GM19395 (cell line): ENCODE measurements at regions not wholly inside any gene's neighbourhood (a gene's known extent, or its start where the extent isn't known, plus 50 kb on each side); places are given as distances from the start of the nearest gene placed in this dataset.
"Not testable (repeated sequence)": the region's sequence is repeated elsewhere in the genome, so short reads cannot be mapped to it uniquely, and the experiment has no call there.

Source experiments
- ATAC-seq: cut with Tn5 transposase; IDR thresholded peaks from one replicate; pipeline ENCODE4 v1.9.1; 2021; ENCODE audit warnings: mild to moderate bottlenecking, moderate library complexity; ENCODE audit not compliant: unreplicated experiment

DNA sequence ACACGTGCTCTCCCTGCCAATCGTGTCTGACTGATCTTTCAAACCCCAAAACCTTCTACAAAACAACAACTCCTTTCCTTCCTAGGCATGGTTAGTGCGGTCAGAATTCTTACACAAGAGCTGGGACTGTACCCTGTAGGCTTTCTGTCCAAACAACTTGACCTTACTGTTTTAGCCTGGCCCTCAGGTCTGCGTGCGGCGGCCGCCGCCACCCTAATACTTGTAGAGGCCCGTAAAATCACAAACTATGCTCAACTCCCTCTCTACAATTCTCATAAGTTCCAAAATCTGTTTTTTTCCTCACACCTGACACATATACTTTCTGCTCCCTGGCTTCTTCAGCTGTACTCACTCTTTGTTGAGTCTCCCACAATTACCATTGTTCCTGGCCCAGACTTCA, 814.3 kb upstream of the VRK2 start:
- not testable (repeated sequence) for ATAC-seq

DNA sequence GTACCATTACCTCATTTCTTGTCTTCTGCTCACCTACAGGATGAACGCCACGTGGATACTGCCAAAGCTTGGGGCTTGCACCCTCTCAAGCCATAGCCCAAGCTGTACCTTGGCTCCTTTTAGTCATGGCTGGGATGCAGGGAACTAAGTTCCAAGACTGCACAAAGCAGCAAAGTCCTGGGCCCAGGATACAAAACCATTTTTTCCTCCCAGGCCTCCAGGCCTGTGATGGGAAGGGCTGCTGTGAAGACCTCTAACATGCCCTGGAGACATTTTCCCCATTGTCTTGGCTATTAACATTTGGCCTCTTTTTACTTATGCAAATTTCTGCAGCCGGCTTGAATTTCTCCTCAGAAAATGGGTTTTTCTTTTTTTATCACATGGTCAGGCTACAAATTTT, 795.1 kb upstream of the VRK2 start:
- ATAC-seq = not testable (repeated sequence)

DNA sequence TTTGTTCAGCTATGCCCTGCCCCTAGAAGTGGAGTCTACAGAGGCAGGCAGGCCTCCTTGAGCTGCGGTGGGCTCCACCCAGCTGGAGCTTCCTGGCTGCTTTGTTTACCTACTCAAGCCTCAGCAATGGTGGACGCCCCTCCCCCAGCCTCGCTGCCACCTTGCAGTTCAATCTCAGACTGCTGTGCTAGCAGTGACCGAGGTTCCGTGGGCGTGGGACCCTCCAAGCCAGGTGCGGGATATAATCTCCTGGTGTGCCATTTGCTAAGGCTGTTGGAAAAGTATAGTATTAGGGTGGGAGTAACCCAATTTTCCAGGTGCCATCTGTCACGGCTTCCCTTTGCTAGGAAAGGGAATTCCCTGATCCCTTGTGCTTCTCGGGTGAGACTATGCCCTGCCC, 770.2 kb upstream of the VRK2 start:
- not testable (repeated sequence) for ATAC-seq

DNA sequence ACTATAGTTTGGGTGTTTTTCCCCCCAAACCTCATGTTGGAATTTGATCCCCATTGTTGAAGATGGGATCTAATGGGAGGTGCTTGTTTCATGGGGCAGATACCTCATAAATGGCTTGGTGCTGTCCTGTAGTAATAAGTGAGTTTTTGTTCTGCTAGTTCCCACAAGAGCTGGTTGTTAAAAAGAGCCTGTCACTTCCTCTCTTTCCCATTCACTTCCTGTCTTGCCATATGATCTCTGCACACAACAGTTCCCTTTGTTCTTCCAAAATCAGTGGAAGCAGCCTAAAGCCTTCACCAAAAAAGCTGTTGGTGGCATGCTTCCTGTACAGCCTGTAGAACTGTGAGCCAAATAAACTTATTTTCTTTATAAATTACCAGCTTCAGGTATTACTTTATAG, 768.2 kb upstream of the VRK2 start:
- ATAC-seq = no peak

DNA sequence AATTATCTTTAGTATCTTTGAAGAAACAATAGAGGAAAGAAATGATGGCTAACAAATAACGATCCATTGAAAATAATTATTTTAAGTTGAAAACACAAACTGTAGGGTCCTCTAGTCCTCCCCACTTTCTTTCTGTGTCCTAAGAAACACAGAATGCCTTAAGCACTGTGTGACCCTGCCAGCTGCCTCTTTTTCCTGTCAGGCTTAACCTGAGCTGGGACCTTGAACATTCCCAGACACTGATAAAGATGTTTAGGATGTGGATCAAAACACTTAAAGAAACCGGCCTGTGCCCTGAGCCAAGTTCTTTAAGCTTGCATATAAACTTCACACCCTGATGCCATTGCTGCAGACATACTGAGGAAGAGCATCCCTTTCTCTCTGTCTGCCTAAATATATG, 755.4 kb upstream of the VRK2 start:
- ATAC-seq = no peak

DNA sequence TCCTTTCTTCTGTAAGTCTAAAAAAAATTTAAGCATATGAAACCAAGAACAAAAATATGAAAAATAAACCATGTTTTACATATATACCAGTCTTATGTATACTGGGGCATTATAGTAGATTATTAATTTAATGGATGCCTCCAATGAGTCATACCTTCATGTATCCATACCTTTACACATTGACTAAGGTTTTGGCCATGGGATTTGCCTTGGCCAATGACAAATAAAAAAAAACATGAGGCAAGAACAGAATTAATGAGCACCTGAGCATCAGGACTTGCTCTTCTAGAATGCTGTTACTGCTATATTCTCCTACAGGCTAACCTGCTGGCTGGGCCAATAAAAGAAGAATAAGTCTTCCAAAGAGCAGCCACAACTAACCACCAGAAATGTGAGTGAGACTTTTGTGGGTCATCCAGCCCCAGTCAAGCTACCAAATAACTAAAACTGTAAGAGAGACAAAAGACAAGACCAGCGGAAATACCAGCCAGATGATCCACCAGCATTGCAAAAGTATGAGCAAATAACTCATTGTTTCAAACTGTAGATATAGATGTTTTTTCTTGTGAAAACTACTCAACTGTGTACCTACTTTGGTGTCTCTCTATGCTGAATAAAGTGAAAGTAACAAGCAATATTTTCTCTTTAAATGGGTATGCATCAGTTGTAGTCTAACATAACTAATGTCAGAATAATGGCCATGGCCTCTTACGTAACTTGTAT, 749.6 kb upstream of the VRK2 start:
- no peak for ATAC-seq

DNA sequence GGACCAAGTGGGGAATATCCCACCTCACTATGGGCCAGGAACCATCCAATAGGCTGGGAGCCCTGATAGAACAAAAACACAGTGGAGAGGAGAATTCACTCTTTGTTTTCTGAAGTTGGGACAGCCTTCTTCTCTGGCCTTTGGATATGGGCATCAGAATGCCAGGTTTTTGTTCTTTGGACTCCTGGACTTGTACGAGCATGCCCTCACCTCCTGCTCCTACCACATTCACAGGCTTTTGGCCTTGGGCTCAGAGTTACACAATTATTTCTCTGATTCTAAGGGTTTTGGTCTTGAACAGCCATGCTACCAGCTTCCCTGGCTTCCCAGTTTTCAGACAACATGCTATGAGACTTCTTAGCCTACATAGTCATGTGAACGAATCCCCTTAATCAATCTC, 732.9 kb upstream of the VRK2 start:
- no peak for ATAC-seq

DNA sequence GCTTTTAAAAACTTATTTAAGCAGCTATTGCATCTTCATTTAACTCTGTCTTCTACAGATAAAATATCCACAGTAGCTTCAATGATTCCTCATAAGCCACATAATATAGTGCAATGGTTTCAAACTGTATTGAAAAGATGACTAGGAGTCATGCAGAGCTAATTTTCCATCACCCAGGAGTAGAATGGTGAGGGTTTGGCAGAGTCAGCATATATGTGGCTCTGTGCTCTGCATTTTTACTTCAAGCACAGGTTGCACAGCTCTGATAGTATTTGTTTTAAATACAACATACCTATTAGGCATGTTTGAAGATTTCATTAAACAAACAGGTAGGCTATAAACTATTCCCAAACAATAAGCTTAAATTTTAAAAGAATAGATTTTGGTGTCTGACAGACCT, 731.9 kb upstream of the VRK2 start:
- no peak for ATAC-seq

DNA sequence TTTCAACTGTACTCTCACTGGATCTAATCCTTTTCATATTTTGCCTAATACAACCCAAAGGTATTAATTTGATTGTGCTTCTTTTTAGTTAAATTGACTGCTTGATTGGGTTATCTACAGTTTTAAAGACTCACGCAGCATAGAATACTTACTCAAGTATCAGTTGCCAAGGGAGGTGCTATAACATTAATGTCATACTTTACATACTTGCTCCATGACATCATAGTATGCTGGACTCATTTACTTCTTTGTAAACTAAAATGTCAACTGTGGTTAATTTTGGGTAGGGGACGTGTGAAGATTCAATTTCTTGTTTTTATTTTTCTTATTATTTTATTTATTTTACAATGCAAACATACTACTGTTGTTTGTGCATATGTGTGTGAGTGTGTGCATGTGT, 716.2 kb upstream of the VRK2 start:
- ATAC-seq = no peak

DNA sequence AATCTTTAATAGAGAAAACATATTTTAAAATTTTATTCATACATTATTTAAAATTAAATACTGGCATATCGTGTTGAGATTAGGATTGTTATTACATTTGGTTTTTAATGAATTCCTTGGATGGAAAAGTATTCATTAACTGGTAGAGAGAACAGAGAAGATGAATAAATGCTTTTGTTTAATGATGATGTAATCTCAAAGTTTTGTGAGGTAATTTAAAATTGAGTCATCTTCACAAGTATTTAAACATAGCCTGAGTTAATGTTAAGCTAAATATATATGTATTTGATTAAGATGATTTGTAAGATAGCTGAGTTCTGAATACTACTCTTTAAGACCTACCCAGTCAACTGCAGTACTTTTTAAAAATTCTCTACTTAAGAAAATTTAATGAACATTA, 713.4 kb upstream of the VRK2 start:
- ATAC-seq = no peak

DNA sequence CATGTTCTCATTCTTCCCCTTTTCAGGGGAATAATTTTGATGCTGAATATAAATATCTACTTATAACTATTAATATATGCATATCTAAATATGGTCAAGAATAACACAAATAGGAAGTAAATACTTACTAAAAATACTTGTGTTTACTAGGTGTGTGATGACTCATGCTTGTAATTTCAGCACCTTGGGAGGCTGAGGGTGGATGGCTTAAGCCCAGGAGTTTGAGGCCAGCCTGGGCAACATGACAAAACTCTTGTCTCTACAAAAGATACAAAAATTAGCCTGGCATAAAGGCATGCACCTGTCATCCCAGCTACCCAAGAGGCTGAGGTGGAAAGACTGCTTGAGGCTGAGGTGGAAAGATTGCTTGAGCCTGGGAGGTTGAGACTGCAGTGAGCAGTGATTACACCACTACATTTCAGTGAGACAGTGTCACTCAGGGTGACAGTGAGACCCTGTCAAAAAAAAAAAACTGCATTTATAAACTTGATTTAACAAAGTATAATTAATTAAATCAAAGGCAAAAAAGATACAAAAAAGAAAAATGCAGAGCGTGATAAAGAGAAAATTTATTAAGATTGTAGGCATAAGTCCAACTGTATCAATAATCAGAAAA, 703.1 kb upstream of the VRK2 start:
- no peak for ATAC-seq

DNA sequence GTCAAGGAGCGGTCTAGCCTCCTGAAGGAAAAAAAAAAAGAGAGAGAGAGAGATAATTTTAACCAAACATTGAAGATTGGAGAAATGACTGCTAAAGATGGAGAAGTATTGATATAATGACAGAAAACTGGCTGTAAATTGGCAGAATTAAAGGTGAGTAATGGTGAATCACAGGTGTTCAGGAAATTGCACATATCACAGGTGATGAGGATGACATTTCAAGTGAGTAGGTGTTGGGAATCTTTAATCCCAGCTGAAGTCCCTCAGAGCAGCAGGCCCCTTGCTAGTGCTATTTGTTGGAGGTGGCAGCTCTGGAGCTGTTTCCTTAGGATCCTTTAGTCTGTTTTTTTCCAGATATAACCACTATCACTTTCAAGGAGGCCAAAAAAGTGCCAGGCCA, 678.4 kb upstream of the VRK2 start:
- ATAC-seq = no peak

DNA sequence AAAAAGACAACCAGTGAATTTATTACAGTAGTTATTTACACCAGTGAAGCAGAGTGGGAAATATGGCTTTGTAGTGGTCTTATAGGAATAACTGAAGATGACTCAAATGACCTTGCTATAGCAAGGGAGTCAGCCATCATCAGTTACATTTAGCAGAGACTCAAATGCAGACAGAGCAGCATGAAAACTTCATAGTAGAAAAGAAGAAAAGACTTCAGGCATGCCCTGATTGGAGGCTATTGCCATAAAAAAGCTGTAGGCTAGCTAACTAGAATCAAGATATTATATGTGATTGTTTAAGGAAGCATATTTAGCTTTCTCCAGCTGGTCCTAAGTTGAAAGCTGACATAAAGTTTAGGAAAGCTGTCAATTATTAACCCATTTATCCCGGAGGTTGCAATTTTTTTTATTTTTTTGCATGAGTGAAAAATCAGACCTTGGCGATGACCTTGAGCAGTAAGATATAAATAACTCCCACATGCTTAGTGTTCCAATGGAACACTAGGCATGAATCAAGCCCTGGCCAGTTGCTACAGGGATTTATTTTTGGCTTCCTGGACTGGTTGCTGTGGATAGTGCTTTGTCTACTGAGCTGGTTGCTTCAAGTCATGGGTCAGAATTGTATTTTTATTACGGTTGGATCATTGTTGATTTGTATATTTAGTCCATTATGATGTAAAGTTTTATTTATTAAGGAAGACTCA, 675.6 kb upstream of the VRK2 start:
- ATAC-seq = no peak

DNA sequence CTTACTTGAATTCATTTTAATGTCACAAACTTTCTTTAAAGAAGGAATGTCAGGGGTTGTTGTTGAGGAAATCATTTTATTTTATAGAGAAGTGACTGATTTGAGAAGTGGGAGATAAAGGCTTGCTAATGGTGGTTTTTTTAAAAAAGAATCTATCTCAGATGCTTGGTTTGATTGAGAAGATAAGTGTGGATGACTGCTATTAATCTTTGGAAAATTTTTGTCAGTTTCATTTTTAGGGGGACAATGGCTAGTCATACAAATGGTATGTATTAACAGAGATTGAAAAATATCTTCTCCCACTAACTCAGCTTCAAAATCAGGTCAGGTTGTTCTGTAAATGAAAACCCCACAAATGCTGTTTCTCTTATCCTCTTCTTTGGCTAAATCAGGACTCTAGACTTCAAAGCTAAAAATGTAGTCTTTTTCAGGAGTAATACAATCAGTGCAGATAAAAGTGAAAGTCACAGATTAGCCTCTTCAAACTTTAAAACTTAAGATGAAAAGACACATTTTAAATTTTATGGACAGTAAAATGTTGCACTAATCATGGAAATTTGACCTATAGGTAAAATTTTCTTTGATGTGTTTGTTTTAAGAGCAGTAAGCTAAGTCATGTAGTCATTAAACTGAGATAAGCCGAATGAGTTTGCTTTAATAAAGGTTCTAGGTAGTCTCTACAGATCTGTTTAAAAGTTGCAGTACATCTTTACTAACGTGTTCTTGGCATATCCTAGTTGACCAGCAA, 674.2 kb upstream of the VRK2 start:
- ATAC-seq = no peak

DNA sequence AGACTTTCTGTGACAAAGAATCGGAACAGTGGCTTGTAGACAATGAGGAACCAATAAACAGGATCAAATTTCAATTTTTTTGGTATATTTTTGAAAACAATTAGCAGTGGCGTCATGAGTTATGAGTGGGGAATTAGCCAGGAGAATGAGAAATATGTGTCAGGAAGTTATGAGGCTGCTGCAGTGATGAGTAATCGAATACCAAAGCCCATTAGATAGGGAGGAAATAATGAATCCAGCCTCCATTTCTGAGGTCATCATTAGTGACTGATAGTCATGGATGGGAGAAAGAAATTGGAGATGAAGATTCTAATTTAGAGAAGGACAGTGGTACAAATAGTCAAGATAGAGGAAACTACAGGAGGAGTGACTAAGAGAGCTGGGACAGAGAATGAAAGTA, 673.1 kb upstream of the VRK2 start:
- ATAC-seq = no peak

DNA sequence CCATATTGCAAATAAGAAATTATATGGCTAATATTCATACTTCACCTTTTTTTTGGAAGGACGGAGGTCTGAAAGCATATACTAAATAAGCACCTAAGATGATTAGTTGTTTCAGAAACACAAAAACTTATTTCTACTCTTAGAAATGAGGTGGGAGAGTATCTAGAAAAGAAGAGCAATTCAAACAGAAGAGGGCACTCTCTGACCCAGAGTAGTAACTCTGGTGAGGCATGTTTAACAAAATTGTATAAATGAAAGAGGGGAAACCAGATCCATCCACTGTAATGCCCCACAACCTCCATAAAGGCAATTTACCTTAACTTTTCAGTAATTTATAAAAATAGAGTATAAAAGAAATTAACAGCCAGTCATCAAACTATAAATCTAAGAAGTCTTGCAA, 669.6 kb upstream of the VRK2 start:
- no peak for ATAC-seq

DNA sequence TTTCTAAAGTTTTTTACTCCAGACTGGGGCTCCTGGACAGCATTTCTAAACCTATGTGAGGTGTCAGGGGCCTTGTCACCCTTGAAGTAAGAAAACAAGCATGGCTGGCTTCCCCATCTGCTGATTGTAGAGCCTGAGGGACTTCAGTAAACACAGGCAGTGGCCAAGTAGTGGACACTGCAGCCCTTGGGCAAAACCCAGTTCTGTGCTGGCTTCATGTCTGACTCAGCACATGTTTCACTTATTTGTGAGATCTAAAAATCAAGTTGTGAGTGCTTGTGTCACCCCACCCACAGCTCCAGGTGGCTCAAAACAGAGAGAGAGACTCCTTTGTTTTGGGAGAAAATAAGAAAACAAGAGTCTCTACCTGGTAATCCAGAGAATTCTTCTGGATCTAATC, 660.3 kb upstream of the VRK2 start:
- ATAC-seq = no peak

DNA sequence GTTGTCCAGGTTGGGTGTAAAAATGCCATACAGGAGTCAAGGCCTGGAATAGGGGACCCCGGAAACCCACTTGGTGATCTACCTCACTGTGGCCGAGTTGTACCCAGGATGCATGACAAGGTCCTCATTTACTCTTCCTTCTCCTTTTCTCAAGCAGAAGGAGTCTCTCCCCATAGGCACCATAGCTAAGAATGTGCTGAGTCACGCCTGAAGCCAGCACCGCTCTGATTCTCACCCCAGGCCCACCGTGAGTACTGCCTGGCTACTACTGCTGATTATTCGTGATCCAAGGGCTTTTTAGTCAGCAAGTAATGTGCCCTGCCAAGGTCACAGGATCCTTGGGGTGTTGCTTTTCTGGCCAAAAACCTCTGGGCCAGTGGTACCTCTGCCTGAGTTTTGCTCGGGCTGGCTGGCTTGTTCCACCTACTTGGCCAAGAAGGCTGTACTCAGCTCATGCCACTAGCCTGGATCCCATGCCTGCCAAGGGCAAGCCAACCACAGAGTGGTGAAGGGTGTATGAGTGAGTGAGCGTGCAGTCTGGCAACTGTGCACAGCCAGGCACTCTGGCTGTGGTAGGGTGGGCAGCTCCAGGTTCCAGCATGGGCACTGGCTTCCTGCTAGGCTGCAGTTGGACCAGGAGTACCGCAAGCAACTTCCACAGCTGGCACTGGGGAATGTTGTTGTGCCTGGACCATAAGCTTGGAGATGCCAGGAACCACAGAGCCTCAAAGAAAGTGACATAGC, 650.1 kb upstream of the VRK2 start:
- ATAC-seq = no peak

DNA sequence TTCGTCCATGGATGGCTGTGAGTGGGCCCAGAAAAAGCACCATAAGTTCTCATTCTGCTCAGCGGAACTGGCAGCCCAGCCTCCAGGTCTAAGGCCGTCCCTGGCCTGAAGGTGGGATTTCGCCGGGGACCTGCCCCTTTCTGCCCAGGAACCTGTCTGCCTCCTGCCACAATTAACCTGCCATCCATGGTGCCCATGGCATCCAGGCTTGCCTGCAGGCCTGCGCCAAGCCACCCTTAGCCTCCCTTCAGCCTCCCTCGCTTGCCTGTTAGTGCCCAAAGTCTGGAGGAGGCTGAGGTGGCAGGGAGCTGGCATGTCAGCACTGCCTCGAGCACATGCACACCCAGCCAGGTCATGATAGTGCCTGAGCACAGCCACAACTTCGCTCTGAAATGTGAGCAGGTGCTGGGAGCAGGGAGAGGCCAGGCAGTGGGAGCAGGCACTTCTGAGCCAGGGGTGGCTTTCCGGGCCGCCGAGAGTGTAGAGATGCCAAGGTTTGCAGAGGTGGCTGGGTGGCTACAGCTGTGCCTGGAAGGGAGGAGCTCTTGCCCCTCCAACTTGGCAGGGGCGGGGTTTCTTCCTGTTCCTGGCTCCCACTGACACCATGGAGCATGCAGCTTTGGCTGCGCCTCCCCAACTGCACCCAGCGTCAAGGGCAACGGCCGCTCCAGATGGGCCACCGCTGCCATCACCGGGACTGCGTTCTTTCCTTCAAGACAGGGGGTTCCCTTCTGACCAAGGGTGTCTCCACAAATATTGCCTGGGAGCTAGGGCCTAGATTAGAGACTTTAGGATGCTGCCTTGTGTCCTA, 648.9 kb upstream of the VRK2 start:
- ATAC-seq = no peak

DNA sequence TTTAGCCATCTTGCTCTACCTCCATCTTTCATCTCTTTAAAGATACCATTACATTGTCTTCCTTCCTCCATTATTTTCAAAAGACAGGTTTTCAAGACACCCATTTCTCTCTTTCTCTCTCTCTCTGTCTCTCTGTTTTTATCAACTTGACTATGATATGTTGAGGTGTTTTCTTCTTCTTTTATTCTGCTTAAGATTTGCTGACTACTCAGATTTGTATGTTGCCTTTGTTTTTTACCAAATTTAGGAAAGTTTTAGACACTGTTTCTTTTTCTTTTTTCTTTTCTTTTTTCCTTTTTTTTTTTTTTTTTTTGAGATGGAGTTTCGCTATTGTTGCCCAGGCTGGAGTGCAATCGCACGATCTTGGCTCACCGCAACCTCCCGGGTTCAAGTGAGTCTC, 647.5 kb upstream of the VRK2 start:
- no peak for ATAC-seq
